ENCODE measurements at regions not wholly inside any gene's neighbourhood (a gene's known extent, or its start where the extent isn't known, plus 50 kb on each side); places are given as distances from the start of the nearest gene placed in this dataset.
"Not testable (repeated sequence)": the region's sequence is repeated elsewhere in the genome, so short reads cannot be mapped to it uniquely, and the experiment has no call there.

GRCh38 chr6:156674197-156674596 is 103.0 kb upstream of the ARID1B start:
- H3K4me3 ChIP-seq (ENCODE audit: insufficient read depth, low read depth, low read length): no peak overlapping the region
- no peaks in the 10 kb centered on the region for H3K27me3 ChIP-seq (ENCODE audit: control insufficient read depth, insufficient read depth, low read length)
- H3K36me3 ChIP-seq (replicated peaks; ENCODE audit: control insufficient read depth, insufficient read depth, low read length): no peaks in the 10 kb centered on the region
- DNase-seq: no peak

GRCh38 chr6:156670097-156670496 is 107.1 kb upstream of the ARID1B start:
- not testable (repeated sequence) for H3K36me3 ChIP-seq (replicated peaks; ENCODE audit: control insufficient read depth, insufficient read depth, low read length); H3K27me3 ChIP-seq (ENCODE audit: control insufficient read depth, insufficient read depth, low read length); DNase-seq; H3K4me3 ChIP-seq (ENCODE audit: insufficient read depth, low read depth, low read length)

DNA sequence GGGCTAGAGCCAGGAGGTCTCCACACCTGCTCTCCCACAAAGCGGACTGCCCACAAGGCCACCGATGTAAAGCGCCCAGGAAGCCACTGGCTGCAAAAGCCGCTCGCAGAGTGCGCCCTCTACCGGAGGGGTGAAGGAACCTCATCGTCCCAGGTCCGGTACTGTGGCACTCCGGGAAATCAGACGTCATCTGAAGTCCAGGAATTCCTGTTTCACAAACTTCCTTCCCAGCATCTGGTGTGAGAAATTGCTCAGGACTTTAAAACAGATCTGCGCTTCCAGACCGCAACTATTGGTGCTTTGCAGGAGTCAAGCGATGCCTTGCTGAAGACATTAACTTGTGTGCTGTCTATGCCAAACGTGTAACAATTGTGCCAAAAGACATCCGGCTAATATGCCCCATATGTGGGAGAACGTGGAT is 115.1 kb upstream of the ARID1B start:
- H3K36me3 ChIP-seq (replicated peaks; ENCODE audit: control insufficient read depth, insufficient read depth, low read length): no peaks in the 10 kb centered on the region
- no peaks in the 10 kb centered on the region for H3K27me3 ChIP-seq (ENCODE audit: control insufficient read depth, insufficient read depth, low read length)
- peak; percentile 82 for DNase-seq
- no peak overlapping the region for H3K4me3 ChIP-seq (ENCODE audit: insufficient read depth, low read depth, low read length)

GRCh38 chr6:156660389-156660788 is 116.8 kb upstream of the ARID1B start:
- H3K36me3 ChIP-seq (replicated peaks; ENCODE audit: control insufficient read depth, insufficient read depth, low read length): no peaks in the 10 kb centered on the region
- no peak for DNase-seq
- H3K27me3 ChIP-seq (ENCODE audit: control insufficient read depth, insufficient read depth, low read length): no peaks in the 10 kb centered on the region
- H3K4me3 ChIP-seq (ENCODE audit: insufficient read depth, low read depth, low read length): no peak overlapping the region

GRCh38 chr6:156659822-156660198 is 117.4 kb upstream of the ARID1B start:
- Histone ChIP-seq H3K4me3 (ENCODE audit: insufficient read depth, low read depth, low read length) (no peak overlapping the region), H3K36me3 (replicated peaks; ENCODE audit: control insufficient read depth, insufficient read depth, low read length) (no peaks in the 10 kb centered on the region), H3K27me3 (ENCODE audit: control insufficient read depth, insufficient read depth, low read length) (no peaks in the 10 kb centered on the region)
- no peak for DNase-seq

DNA sequence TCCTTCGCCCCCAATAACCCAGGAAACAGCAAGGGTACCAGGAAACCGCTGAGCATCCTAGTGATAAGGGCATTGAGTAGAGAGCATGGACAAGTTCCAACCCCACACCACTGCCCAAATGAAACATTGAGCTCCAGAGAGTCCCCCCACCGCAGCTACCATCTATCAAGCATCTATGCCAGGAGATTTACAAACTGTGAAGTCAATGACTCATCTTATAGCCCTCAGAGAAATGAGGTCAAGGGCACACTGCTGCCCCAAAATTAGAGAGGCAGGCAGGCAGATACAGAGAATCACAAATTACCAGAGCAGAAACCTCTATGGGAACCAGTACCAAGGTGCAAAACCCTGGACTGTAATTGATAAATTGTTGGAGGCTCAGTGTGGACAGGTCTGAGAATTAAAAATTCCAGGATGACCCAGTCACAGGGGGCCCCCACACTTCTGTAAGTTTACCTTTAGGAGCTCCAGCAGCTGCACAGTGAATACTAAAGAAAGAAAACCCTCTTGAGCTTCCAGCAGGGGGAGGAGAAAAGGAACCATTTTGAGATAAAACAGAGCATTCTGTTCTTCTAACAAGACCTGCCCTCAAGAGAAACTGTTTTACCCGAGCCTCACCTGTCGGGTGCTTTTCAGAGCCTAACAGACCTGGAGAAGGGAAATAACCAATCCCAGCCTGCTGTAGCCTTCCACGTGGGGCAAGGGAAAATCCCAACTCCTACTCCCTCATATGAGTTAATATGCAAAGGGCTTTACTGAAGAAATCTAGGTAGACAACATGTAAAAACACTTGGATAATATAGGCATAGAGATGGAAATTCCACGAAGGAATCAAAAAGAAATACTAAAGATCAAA is 118.0 kb upstream of the ARID1B start:
- Histone ChIP-seq H3K36me3 (replicated peaks; ENCODE audit: control insufficient read depth, insufficient read depth, low read length) (no peaks in the 10 kb centered on the region), H3K4me3 (ENCODE audit: insufficient read depth, low read depth, low read length) (no peak overlapping the region), H3K27me3 (ENCODE audit: control insufficient read depth, insufficient read depth, low read length) (no peaks in the 10 kb centered on the region)
- peak; percentile 21 for DNase-seq

GRCh38 chr6:156658186-156658965 is 118.8 kb upstream of the ARID1B start:
- no peak for DNase-seq
- no peaks in the 10 kb centered on the region for H3K36me3 ChIP-seq (replicated peaks; ENCODE audit: control insufficient read depth, insufficient read depth, low read length)
- H3K27me3 ChIP-seq (ENCODE audit: control insufficient read depth, insufficient read depth, low read length): no peaks in the 10 kb centered on the region
- no peak overlapping the region for H3K4me3 ChIP-seq (ENCODE audit: insufficient read depth, low read depth, low read length)

GRCh38 chr6:156657296-156657695 is 119.9 kb upstream of the ARID1B start:
- H3K36me3 ChIP-seq (replicated peaks; ENCODE audit: control insufficient read depth, insufficient read depth, low read length): no peaks in the 10 kb centered on the region
- H3K27me3 ChIP-seq (ENCODE audit: control insufficient read depth, insufficient read depth, low read length): no peaks in the 10 kb centered on the region
- DNase-seq: no peak
- H3K4me3 ChIP-seq (ENCODE audit: insufficient read depth, low read depth, low read length): no peak overlapping the region

DNA sequence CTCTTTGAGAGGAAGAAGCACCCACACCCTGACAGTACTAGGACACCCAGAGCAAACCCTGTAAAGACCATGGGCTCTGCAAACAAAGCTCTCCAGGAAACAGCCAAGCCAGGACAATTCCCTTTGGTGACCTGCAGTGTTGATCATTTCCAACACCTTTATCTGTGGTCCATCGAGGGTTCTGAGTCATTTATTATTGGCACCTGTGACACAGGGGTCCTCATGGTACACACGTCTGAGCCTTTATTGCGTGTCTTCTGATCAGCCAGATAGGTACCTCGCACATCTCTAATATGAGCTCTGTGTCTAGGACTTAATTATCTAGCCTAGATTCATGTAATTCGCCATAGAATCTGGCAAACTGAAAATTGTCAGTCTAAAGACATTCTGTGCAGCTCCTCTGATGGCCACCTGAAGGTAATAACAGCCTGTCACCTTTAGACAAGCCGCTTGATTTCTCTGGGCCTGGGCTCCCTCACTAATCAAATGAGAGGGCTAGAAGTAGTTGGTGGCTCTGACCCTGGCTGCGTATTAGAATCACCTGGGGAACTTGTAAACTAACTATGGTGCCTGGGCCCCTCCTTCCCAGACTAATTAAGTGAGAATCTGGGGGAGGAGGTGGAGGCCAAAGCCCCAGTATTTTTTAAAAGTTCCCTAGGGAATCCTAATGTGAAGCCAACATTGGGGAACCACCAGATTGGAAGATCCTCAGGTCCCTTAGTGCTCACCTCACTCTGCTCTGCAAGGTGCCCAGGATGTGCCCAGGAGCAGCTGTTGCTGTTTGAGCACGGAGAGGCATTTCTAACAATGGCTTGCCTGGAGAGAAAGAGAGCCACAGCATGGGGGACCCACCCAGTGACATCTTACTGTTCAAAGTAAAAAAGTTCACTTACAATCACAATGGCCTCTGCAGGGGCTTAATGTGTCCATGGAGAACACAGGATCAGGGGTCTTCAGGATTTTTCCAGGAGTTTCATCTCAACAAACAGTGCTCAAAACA is 122.0 kb upstream of the ARID1B start:
- DNase-seq: peak; percentile 68
- no peaks in the 10 kb centered on the region for H3K36me3 ChIP-seq (replicated peaks; ENCODE audit: control insufficient read depth, insufficient read depth, low read length)
- no peaks in the 10 kb centered on the region for H3K27me3 ChIP-seq (ENCODE audit: control insufficient read depth, insufficient read depth, low read length)
- H3K4me3 ChIP-seq (ENCODE audit: insufficient read depth, low read depth, low read length): no peak overlapping the region

DNA sequence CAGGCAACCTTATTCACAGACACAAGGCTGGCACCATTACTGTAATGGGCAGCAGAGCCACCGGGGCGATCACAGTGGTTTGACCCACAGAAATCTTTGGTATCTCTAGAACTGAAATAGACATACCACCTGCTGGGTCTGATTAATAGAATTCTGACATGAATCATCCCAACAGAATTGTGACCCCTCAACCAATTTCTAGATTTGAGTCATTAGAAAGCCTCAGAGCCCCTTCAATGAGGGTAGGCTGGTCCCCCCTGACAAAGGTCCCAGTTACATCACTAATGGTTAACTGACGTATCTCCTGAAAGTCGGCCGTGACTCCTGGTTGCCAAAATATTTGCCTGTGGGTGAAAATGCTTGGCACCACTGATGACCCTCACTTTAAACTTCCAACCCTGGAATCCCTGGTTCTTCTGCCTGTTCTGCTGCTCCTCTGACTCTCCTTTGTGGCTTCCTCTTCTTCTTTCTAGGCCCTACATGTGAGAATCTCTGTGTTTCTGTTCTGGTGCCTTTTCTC is 124.9 kb upstream of the ARID1B start:
- DNase-seq: no peak

GRCh38 chr6:156651486-156651885 is 125.7 kb upstream of the ARID1B start:
- no peaks in the 10 kb centered on the region for H3K36me3 ChIP-seq (replicated peaks; ENCODE audit: control insufficient read depth, insufficient read depth, low read length)
- H3K4me3 ChIP-seq (ENCODE audit: insufficient read depth, low read depth, low read length): no peak overlapping the region
- no peak for DNase-seq
- H3K27me3 ChIP-seq (ENCODE audit: control insufficient read depth, insufficient read depth, low read length): no peaks in the 10 kb centered on the region

More for the DNA sequence above, 124.9 kb upstream of the ARID1B start:
- Histone ChIP-seq H3K27me3 (ENCODE audit: control insufficient read depth, insufficient read depth, low read length) (no peaks in the 10 kb centered on the region), H3K36me3 (replicated peaks; ENCODE audit: control insufficient read depth, insufficient read depth, low read length) (no peaks in the 10 kb centered on the region), H3K4me3 (ENCODE audit: insufficient read depth, low read depth, low read length) (no peak overlapping the region)

DNA sequence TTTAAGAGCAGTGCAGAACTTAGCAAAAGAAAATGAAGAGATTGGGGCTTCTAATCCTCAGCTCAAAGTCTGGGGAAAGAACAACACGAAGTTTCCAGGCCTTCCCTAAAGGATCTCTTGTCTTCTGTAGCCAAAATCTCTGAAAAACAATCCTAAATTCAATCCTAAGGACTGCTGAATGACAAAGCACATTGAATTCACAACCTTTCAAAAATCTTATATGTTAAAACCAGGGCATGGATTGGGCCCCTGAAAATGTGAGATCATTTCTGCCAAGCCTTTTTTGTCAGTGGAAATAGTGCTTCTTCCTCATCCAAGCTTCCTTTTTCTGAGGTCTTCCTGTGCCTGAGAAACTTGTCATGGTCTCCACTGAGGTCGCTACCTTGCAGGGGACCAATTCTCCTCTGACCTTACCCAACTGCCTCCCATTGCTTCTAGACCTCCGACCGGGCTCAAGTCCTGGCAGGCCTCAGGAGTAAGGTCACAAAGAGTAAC is 126.2 kb upstream of the ARID1B start:
- no peak for DNase-seq
- Histone ChIP-seq H3K36me3 (replicated peaks; ENCODE audit: control insufficient read depth, insufficient read depth, low read length) (no peaks in the 10 kb centered on the region), H3K4me3 (ENCODE audit: insufficient read depth, low read depth, low read length) (no peak overlapping the region), H3K27me3 (ENCODE audit: control insufficient read depth, insufficient read depth, low read length) (no peaks in the 10 kb centered on the region)

GRCh38 chr6:156648616-156649015 is 128.6 kb upstream of the ARID1B start:
- DNase-seq: no peak
- Histone ChIP-seq H3K4me3 (ENCODE audit: insufficient read depth, low read depth, low read length) (no peak overlapping the region), H3K36me3 (replicated peaks; ENCODE audit: control insufficient read depth, insufficient read depth, low read length) (no peaks in the 10 kb centered on the region), H3K27me3 (ENCODE audit: control insufficient read depth, insufficient read depth, low read length) (no peaks in the 10 kb centered on the region)

- H3K36me3 ChIP-seq (replicated peaks; ENCODE audit: control insufficient read depth, insufficient read depth, low read length): no peaks in the 10 kb centered on the region
- H3K27me3 ChIP-seq (ENCODE audit: control insufficient read depth, insufficient read depth, low read length): no peaks in the 10 kb centered on the region
- no peak for DNase-seq
- no peak overlapping the region for H3K4me3 ChIP-seq (ENCODE audit: insufficient read depth, low read depth, low read length)
Observed at GRCh38 chr6:156647991-156648390, 129.2 kb upstream of the ARID1B start.

All from H7 (cell line).